Peyer's patch (tissue), 4 donors: ENCODE measurements at regions not wholly inside any gene's neighbourhood (a gene's known extent, or its start where the extent isn't known, plus 50 kb on each side); places are given as distances from the start of the nearest gene placed in this dataset.

Experiments used
- CTCF ChIP-seq, 6 experiments: fragments of 450-650 bp in 4 of 6; fragments of 200-600 bp in 2 of 6; sonication (generic) in 1 of 6; IDR thresholded peaks; one replicate each; pipeline ENCODE4 v1.5.1; 2017 to 2019; ENCODE audit warnings: antibody characterized with exemption in 6 of 6, mild to moderate bottlenecking in 3 of 6, moderate library complexity in 1 of 6
- POLR2A ChIP-seq, 2 donors: fragments of 450-650 bp; IDR thresholded peaks; one replicate each; pipeline ENCODE4 v1.5.1; 2017; ENCODE audit warnings: antibody characterized with exemption in 2 of 2, mild to moderate bottlenecking in 2 of 2, moderate library complexity in 2 of 2

- TF ChIP-seq CTCF (IDR thresholded peaks at IDR 0.05), result no peak
- no peak for TF ChIP-seq POLR2A (IDR thresholded peaks at IDR 0.05)
These were observed 176.2 kb downstream of the GNAT3 start for GRCh38 chr7:80335511-80336231.
